ENCODE measurements at regions not wholly inside any gene's neighbourhood (a gene's known extent, or its start where the extent isn't known, plus 50 kb on each side); places are given as distances from the start of the nearest gene placed in this dataset.
A peak's percentile ranks its signal among the peaks of the same experiment; 100 is the strongest.

GRCh38 chr18:66749030-66749429 is 145.1 kb upstream of the CDH19 start:
- ATAC-seq (peak; percentile 52), DNase-seq (no peak)
- intact Hi-C loops (cut with DNase I): no loop called here

GRCh38 chr18:66742832-66743231 is 138.9 kb upstream of the CDH19 start:
- DNase-seq (no peak), ATAC-seq (no peak)
- intact Hi-C loops (cut with DNase I): no loop called here
- Histone ChIP-seq H3K36me3 (no peaks in the 10 kb centered on the region), H3K4me1 (no peaks in the 10 kb centered on the region), H3K27me3 (no peaks in the 10 kb centered on the region), H3K27ac (no peak overlapping the region), H3K9me3 (no peaks in the 10 kb centered on the region), H3K4me3 (no peak overlapping the region)
- no peak for TF ChIP-seq CTCF (IDR thresholded peaks at IDR 0.05)

More at GRCh38 chr18:66749030-66749429, 145.1 kb upstream of the CDH19 start:
- Histone ChIP-seq H3K9me3 (no peaks in the 10 kb centered on the region), H3K4me1 (no peaks in the 10 kb centered on the region), H3K4me3 (no peak overlapping the region), H3K36me3 (no peaks in the 10 kb centered on the region), H3K27ac (no peak overlapping the region), H3K27me3 (no peaks in the 10 kb centered on the region)
- TF ChIP-seq CTCF (IDR thresholded peaks at IDR 0.05): peak; percentile 20

- intact Hi-C loops (cut with DNase I): no loop called here
- H3K4me3 ChIP-seq: no peak overlapping the region
- no peak for ATAC-seq
- no peak overlapping the region for H3K27ac ChIP-seq
- DNase-seq: no peak
- H3K36me3 ChIP-seq: no peaks in the 10 kb centered on the region
- no peaks in the 10 kb centered on the region for H3K27me3 ChIP-seq
- H3K4me1 ChIP-seq: no peaks in the 10 kb centered on the region
- no peaks in the 10 kb centered on the region for H3K9me3 ChIP-seq
- no peak for TF ChIP-seq CTCF (IDR thresholded peaks at IDR 0.05)
Measured at GRCh38 chr18:66735933-66736332, 132.0 kb upstream of the CDH19 start.

GRCh38 chr18:66734451-66734850 is 130.6 kb upstream of the CDH19 start:
- intact Hi-C loops (cut with DNase I): no loop called here
- Histone ChIP-seq H3K4me1 (no peaks in the 10 kb centered on the region), H3K27ac (no peak overlapping the region), H3K27me3 (no peaks in the 10 kb centered on the region), H3K36me3 (no peaks in the 10 kb centered on the region), H3K4me3 (no peak overlapping the region), H3K9me3 (no peaks in the 10 kb centered on the region)
- ATAC-seq: no peak
- no peak for TF ChIP-seq CTCF (IDR thresholded peaks at IDR 0.05)
- no peak for DNase-seq

GRCh38 chr18:66731890-66732289 is 128.0 kb upstream of the CDH19 start:
- Histone ChIP-seq H3K4me3 (no peak overlapping the region), H3K27me3 (no peaks in the 10 kb centered on the region), H3K36me3 (no peaks in the 10 kb centered on the region), H3K9me3 (no peaks in the 10 kb centered on the region), H3K4me1 (no peaks in the 10 kb centered on the region), H3K27ac (no peak overlapping the region)
- intact Hi-C loops (cut with DNase I): no loop called here
- ATAC-seq (no peak), DNase-seq (no peak)
- no peak for TF ChIP-seq CTCF (IDR thresholded peaks at IDR 0.05)

Data from upper lobe of right lung (tissue), 1 donor.